Activated CD4-positive, alpha-beta memory T cell treated with anti-CD3 and anti-CD28 coated beads for 36 hours (primary cell): ENCODE measurements at regions not wholly inside any gene's neighbourhood (a gene's known extent, or its start where the extent isn't known, plus 50 kb on each side); places are given as distances from the start of the nearest gene placed in this dataset.

Experiments used
- CTCF ChIA-PET: fragments of 350-600 bp; sonication (Branson Sonifier 250); formaldehyde crosslinking; loops from one replicate; lab custom pipeline; 2021; ENCODE audit warnings: antibody characterized with exemption, inconsistent platforms; lab: Charles Lee
- POLR2A ChIA-PET: fragments of 350-600 bp; sonication (Branson Sonifier 250); formaldehyde crosslinking; loops from one replicate; lab custom pipeline; 2021; ENCODE audit warnings: antibody characterized with exemption; lab: Charles Lee
- DNase-seq: peaks from one replicate; pipeline ENCODE4 v3.0.0-alpha.2; 2020
- H3K27ac Mint-ChIP-seq: one replicate; pipeline ENCODE4 v1.8.0; 2021; ENCODE audit warnings: mixed read lengths
- H3K27me3 Mint-ChIP-seq: one replicate; pipeline ENCODE4 v1.8.0; 2021; ENCODE audit warnings: mixed read lengths
- H3K36me3 Mint-ChIP-seq: one replicate; pipeline ENCODE4 v1.8.0; 2021; ENCODE audit warnings: mixed read lengths
- H3K4me1 Mint-ChIP-seq: one replicate; pipeline ENCODE4 v1.8.0; 2021; ENCODE audit warnings: low read depth, mixed read lengths
- H3K4me3 Mint-ChIP-seq: one replicate; pipeline ENCODE4 v1.8.0; 2021; ENCODE audit warnings: mild to moderate bottlenecking, mixed read lengths
- H3K9me3 Mint-ChIP-seq: one replicate; pipeline ENCODE4 v1.8.0; 2021; ENCODE audit warnings: mixed read lengths
- intact Hi-C: fragments of 100-400 bp; cut with micrococcal nuclease; formaldehyde crosslinking; loops from one replicate; pipeline ENCODE4 v1.15.1; 2023

DNA sequence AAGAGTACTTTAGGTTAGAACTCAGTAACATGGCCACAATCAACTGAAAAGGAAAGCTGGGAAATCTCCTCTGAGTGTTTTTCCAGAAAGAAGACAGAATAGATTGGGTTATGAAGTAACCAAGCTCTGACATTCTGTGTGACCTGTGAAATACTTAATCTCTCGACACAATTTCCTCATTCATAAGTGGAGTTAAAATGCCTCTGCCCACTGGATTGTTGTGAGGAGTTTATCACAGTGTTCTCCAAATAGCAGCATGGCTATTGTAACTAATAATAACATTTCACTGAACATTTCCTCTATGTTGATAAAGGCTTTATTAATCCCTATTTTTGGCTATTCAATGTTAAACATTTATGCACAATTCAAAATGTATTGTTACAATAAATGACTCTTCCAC, 311.0 kb downstream of the GABRB2 start:
- H3K27ac Mint-ChIP-seq: no peak overlapping the region
- no peaks in the 10 kb centered on the region for H3K36me3 Mint-ChIP-seq
- DNase-seq: no peak
- H3K27me3 Mint-ChIP-seq: no peaks in the 10 kb centered on the region
- CTCF ChIA-PET: no interaction called here
- POLR2A ChIA-PET: no interaction called here
- intact Hi-C loops: no loop called here
- H3K4me1 Mint-ChIP-seq: no peaks in the 10 kb centered on the region
- H3K4me3 Mint-ChIP-seq: no peak overlapping the region
- no peaks in the 10 kb centered on the region for H3K9me3 Mint-ChIP-seq

DNA sequence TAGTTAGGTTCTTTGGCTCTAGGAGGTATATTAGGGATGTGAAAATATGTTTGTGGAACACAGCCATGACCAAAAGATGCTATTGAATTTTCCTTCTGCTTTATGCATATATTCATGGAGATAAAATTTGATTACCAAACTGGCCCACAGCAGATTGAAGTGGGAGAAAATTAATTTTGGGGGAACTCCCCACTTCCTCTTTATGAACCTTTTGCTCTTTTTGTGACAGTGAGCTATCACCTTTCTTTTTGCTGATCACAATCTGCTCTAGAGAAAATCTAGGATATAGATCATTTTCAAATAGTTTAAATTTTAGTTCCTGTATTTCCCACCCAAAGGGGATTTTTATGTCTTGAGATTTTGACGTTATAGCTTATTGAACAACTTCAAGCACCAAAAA, 313.0 kb downstream of the GABRB2 start:
- Mint-ChIP-seq H3K27ac (no peak overlapping the region), H3K27me3 (no peaks in the 10 kb centered on the region), H3K9me3 (no peaks in the 10 kb centered on the region), H3K4me1 (no peaks in the 10 kb centered on the region), H3K36me3 (no peaks in the 10 kb centered on the region), H3K4me3 (no peak overlapping the region)
- ChIA-PET POLR2A (no interaction called here), CTCF (interaction anchor here (1.2 kb wide), 1 partner anchor 795 kb away, joined by 3 read pairs; no protein-coding TSS in a partner anchor)
- intact Hi-C loops: no loop called here
- DNase-seq: no peak

DNA sequence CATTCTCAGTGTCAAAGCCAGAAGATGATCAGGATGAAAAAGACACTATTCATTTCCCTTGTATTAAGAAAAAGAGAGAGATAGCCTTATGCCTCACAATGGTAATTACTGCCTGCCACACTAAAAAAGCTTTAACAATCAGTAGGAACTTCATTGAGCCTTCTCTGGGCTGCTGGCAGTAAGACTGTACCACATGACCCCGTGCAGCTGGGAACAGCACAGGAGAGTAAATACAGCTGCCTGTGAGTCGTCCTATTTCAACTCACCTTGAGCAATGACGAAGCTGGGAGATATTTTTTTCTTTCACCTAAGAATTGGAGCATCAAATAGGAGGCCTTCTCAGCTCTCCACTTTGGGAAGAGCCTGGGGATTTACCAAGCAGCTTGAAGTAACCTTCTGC, 316.3 kb downstream of the GABRB2 start:
- intact Hi-C loops: no loop called here
- ChIA-PET POLR2A (no interaction called here), CTCF (no interaction called here)
- no peak for DNase-seq
- Mint-ChIP-seq H3K4me1 (no peaks in the 10 kb centered on the region), H3K4me3 (no peak overlapping the region), H3K36me3 (no peaks in the 10 kb centered on the region), H3K27me3 (no peaks in the 10 kb centered on the region), H3K27ac (no peak overlapping the region), H3K9me3 (no peaks in the 10 kb centered on the region)

DNA sequence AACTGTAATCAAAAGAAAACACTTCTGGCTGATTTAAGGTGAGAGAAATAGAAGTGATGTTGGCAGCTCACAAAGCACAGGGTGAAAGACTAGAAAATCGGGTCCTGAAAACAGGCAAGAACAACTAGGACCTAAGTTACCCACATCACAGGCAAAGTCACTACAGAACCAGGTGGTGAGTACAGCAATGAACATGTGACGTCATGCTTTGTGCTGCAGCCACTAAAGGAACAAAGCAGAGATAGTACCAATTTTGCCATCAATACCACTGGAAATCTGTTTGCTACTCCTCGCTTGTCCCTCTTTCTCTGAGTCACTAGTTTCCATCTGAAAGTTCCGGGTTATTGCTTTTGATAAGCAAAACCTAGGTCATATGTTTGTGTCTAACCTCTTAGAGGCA, 326.7 kb downstream of the GABRB2 start:
- Mint-ChIP-seq H3K27me3 (no peaks in the 10 kb centered on the region), H3K27ac (no peak overlapping the region), H3K9me3 (no peaks in the 10 kb centered on the region), H3K36me3 (no peaks in the 10 kb centered on the region), H3K4me1 (no peaks in the 10 kb centered on the region), H3K4me3 (no peak overlapping the region)
- CTCF ChIA-PET: no interaction called here
- DNase-seq: no peak
- intact Hi-C loops: no loop called here
- POLR2A ChIA-PET: no interaction called here

DNA sequence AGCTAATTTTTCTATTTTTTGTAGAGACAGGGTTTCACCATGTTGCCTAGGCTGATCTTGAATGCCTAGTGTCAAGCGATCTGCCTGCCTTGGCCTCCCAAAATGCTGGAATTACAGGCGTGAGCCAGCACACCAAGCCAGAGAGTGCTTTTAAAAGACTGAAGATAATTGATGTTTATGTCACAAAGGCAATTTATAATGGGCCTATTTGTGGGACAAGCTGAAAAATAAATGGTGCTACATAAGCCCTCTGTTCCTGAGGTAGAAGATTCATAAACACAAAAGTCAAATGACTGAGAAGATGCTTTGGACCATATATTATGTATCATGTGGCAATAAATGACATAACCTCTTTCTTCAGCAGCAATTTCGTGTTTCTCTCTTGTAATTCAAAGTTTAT, 329.6 kb downstream of the GABRB2 start:
- POLR2A ChIA-PET: no interaction called here
- no peaks in the 10 kb centered on the region for H3K9me3 Mint-ChIP-seq
- no peak for DNase-seq

DNA sequence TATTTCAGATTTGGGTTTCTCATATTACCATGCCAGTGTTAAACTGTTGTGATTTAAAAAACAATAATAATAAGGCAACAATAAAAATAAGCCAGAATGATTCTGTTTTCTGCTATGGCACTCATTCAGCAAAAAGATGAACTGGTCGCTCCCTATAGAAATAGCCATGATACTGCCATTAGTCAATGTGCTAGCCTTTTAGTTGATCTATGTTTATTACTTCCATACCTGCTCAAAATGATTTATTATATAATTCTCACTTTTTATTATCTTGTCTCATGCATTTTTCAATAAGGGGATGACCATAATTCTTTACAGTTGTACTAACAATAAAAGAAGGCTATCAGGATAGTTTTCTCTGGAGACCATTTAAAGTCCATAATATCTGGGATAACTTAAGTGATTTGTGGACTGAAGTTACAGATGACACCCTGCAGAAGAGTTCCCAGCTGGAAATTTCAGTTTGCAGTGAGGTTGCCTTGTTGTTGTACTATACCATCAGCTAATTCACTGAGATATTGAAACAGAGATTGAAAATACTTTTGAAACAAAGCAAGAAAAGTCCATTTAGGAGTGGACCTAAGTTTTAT, 334.3 kb downstream of the GABRB2 start:
- no peak overlapping the region for H3K27ac Mint-ChIP-seq
- CTCF ChIA-PET: no interaction called here
- no peaks in the 10 kb centered on the region for H3K9me3 Mint-ChIP-seq
- intact Hi-C loops: no loop called here
- H3K27me3 Mint-ChIP-seq: no peaks in the 10 kb centered on the region
- no peak overlapping the region for H3K4me3 Mint-ChIP-seq
- H3K4me1 Mint-ChIP-seq: no peaks in the 10 kb centered on the region
- DNase-seq: no peak
- POLR2A ChIA-PET: no interaction called here
- no peaks in the 10 kb centered on the region for H3K36me3 Mint-ChIP-seq

More for the DNA sequence above, 329.6 kb downstream of the GABRB2 start:
- Mint-ChIP-seq H3K27ac (no peak overlapping the region), H3K36me3 (no peaks in the 10 kb centered on the region), H3K4me1 (no peaks in the 10 kb centered on the region), H3K27me3 (no peaks in the 10 kb centered on the region), H3K4me3 (no peak overlapping the region)
- intact Hi-C loops: no loop called here
- CTCF ChIA-PET: no interaction called here

DNA sequence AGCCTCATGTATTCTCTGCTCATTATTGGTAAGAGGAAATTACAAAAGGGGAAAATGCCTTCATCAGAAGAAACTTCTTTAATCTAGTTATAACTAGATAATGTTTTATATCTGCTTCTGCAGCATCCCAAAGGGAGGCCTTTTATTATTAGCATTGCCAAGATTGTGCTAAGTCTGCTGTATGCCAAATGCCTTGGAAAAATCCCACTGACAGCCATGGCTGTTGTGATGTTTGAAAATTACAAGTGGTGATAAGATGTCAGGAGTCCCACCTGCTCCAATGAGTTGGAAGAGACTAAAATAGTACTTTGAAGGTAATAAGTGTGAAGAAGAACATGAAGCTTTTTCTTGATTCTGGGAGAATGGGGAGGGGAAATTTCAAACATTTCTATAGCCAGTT, 345.0 kb downstream of the GABRB2 start:
- no peak overlapping the region for H3K27ac Mint-ChIP-seq
- intact Hi-C loops: no loop called here
- no peak for DNase-seq
- no peaks in the 10 kb centered on the region for H3K27me3 Mint-ChIP-seq
- peaks cover 4% of the 10 kb centered on the region for H3K9me3 Mint-ChIP-seq
- no peaks in the 10 kb centered on the region for H3K4me1 Mint-ChIP-seq
- no peak overlapping the region for H3K4me3 Mint-ChIP-seq
- ChIA-PET POLR2A (no interaction called here), CTCF (interaction anchor here (1.4 kb wide), 1 partner anchor 9 kb away, joined by 4 read pairs; no protein-coding TSS in a partner anchor)
- no peaks in the 10 kb centered on the region for H3K36me3 Mint-ChIP-seq

DNA sequence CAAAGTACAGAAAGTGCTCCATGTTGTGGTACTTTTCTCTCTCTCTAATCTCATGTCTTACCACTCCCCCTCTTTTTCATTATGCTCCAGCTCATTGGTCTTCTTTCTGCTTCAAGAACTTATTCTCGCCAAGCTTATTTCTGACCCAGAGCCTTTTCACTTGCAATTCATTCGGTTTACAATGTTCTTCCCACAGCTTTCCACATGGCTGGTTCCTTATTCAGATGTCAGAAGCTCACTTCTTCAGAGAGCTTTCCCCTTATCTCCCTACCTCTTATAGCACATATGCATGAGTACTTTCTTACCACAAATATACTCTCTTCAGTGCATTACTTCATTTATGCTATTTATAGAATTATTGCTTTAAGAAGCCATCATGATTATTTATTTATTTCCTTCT, 338.8 kb upstream of the ATP10B start:
- intact Hi-C loops: no loop called here
- ChIA-PET POLR2A (no interaction called here), CTCF (no interaction called here)
- no peaks in the 10 kb centered on the region for H3K27me3 Mint-ChIP-seq
- no peak overlapping the region for H3K4me3 Mint-ChIP-seq
- no peaks in the 10 kb centered on the region for H3K36me3 Mint-ChIP-seq
- H3K9me3 Mint-ChIP-seq: no peaks in the 10 kb centered on the region
- H3K27ac Mint-ChIP-seq: no peak overlapping the region
- no peaks in the 10 kb centered on the region for H3K4me1 Mint-ChIP-seq
- no peak for DNase-seq

DNA sequence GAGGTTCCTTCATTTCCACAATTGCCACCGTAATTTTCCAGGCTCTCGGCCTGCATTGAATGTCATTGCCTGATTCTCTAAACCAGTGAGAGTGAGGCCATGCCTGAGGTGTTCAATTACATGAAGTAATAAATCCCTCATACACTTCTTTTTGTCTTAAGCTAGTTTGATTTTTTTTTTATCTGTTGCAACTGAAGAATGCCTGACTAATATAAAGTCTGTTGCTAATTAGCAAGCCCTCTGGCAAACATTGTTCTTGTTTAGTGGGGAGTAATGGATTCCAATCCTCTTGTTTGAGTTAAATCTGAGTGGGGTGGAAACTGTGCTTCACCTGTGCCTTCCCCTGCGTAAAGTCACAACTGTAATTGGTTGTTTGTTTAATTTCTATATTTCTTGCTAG, 338.1 kb upstream of the ATP10B start:
- Mint-ChIP-seq H3K36me3 (no peaks in the 10 kb centered on the region), H3K9me3 (no peaks in the 10 kb centered on the region), H3K4me1 (no peaks in the 10 kb centered on the region), H3K4me3 (no peak overlapping the region), H3K27me3 (no peaks in the 10 kb centered on the region), H3K27ac (no peak overlapping the region)
- DNase-seq: no peak
- intact Hi-C loops: no loop called here
- ChIA-PET POLR2A (no interaction called here), CTCF (no interaction called here)

DNA sequence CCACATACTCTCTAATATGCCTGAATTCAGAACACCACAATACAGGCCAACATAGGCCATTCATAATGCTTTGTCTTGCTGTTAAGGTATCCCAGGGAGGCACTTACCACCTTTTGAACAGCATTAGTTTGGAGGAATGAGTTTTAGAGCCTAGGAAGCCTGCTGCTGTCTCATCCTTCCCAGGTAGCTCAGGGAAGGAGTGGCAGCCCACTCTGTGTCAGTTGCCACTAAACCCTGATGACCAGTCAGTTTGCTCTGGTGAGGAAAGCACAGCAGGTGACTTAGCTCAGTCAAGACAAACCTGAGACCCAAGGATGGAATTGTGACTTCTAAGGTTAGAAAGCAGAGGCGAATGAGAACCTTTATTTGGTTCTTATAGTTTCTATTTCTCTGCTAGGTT, 337.4 kb upstream of the ATP10B start:
- CTCF ChIA-PET: no interaction called here
- Mint-ChIP-seq H3K36me3 (no peaks in the 10 kb centered on the region), H3K9me3 (no peaks in the 10 kb centered on the region), H3K27me3 (no peaks in the 10 kb centered on the region), H3K27ac (no peak overlapping the region), H3K4me3 (no peak overlapping the region), H3K4me1 (no peaks in the 10 kb centered on the region)
- DNase-seq: no peak
- intact Hi-C loops: no loop called here
- POLR2A ChIA-PET: no interaction called here

DNA sequence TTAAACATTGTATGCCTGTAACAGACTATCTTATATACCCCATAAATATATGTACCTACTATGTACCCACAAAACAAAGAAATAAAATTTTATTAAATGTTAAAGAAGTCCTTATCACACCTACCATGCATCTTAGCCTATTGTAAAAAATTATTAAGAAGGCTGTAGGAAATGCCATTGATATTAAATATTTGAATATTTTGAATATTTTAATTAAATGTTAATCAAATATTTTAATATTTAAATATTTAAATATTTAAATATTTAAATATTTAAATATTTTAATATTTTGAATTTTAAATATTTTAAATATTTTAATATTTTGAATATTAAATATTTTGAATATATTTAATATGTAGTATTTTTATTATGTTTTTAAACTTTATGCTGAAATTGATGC, 331.5 kb upstream of the ATP10B start:
- no peak overlapping the region for H3K4me3 Mint-ChIP-seq
- no peak for DNase-seq
- no peak overlapping the region for H3K27ac Mint-ChIP-seq
- no peaks in the 10 kb centered on the region for H3K4me1 Mint-ChIP-seq
- intact Hi-C loops: no loop called here
- CTCF ChIA-PET: no interaction called here
- H3K27me3 Mint-ChIP-seq: no peaks in the 10 kb centered on the region
- no peaks in the 10 kb centered on the region for H3K36me3 Mint-ChIP-seq
- no peaks in the 10 kb centered on the region for H3K9me3 Mint-ChIP-seq
- POLR2A ChIA-PET: no interaction called here

DNA sequence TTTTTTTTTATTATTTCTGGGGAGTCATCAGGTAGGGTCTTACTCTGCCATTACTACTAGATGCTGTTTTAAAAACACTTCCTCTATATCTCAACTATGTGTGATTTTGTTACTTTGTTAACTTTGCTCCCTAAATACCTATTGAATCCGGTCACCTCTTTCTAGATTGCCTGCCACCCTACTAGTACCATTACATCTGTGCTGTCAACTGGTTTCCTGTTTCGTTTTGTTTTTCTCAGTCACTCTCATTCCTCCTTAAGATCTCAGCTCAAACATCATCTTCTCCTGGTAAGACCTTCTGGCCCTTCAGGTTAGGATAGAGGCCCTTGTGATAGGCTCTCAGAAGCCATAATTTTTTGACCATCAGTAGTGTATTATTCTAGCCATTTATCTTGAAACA, 324.2 kb upstream of the ATP10B start:
- intact Hi-C loops: no loop called here
- Mint-ChIP-seq H3K27ac (no peak overlapping the region), H3K4me1 (no peaks in the 10 kb centered on the region), H3K27me3 (no peaks in the 10 kb centered on the region), H3K9me3 (no peaks in the 10 kb centered on the region), H3K36me3 (no peaks in the 10 kb centered on the region), H3K4me3 (no peak overlapping the region)
- ChIA-PET POLR2A (no interaction called here), CTCF (no interaction called here)
- DNase-seq: no peak

DNA sequence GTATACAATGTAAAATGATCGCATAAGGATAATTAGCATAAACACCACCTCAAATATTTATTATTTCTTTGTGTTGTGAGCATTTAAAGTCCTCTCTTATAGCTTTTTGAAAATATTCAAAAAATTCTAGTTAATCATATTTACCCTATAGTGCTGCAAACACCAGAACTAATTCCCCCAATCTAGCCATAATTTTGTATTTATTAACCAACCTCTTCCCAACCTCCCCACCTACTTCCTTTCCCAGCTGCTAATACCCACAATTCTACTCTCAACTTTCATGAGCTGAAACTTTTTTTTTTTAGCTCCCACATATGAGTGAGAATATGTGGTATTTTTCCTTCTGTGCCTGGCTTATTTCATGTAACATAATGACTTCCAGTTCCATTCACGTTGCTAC, 317.8 kb upstream of the ATP10B start:
- no peaks in the 10 kb centered on the region for H3K9me3 Mint-ChIP-seq
- H3K36me3 Mint-ChIP-seq: no peaks in the 10 kb centered on the region
- CTCF ChIA-PET: no interaction called here
- H3K4me3 Mint-ChIP-seq: no peak overlapping the region
- no peaks in the 10 kb centered on the region for H3K4me1 Mint-ChIP-seq
- H3K27ac Mint-ChIP-seq: no peak overlapping the region
- DNase-seq: no peak
- POLR2A ChIA-PET: interaction anchor here (0.6 kb wide), 1 partner anchor 788 kb away, joined by 3 read pairs; no protein-coding TSS in a partner anchor
- H3K27me3 Mint-ChIP-seq: no peaks in the 10 kb centered on the region
- intact Hi-C loops: no loop called here
